ENCODE measurements at regions not wholly inside any gene's neighbourhood (a gene's known extent, or its start where the extent isn't known, plus 50 kb on each side); places are given as distances from the start of the nearest gene placed in this dataset.

GRCh38 chr1:8077120-8077573 lies 51.0 kb upstream of the ERRFI1 start:
- TF ChIP-seq MXI1 (conservative IDR thresholded peaks at IDR 0.05; ENCODE audit: poor library complexity, severe bottlenecking) (no peak), CTCF (IDR thresholded peaks at IDR 0.05; ENCODE audit: poor library complexity, severe bottlenecking) (no peak), POLR2AphosphoS5 (IDR thresholded peaks at IDR 0.05) (no peak), EP300 (conservative IDR thresholded peaks at IDR 0.05; ENCODE audit: poor library complexity, severe bottlenecking) (no peak), EZH2 (IDR thresholded peaks at IDR 0.05; ENCODE audit: borderline replicate concordance, insufficient read depth, low read length, poor library complexity, severe bottlenecking) (no peak), SMC3 (conservative IDR thresholded peaks at IDR 0.05; ENCODE audit: poor library complexity) (no peak), REST (IDR thresholded peaks at IDR 0.05; ENCODE audit: borderline replicate concordance) (no peak), TAF1 (IDR thresholded peaks at IDR 0.05; ENCODE audit: low read depth) (no peak), RAD21 (conservative IDR thresholded peaks at IDR 0.05) (no peak)
- no peaks in the 10 kb centered on the region for H4K20me1 ChIP-seq (ENCODE audit: insufficient read depth)
- H3K27ac ChIP-seq (ENCODE audit: low read length) = no peak overlapping the region
- H3K9ac ChIP-seq (ENCODE audit: low read length) = no peak overlapping the region
- H3K27me3 ChIP-seq (ENCODE audit: insufficient read depth, low read depth, low read length) = no peaks in the 10 kb centered on the region
- H2AFZ ChIP-seq (ENCODE audit: low read depth, low read length) = no peak overlapping the region
- no peaks in the 10 kb centered on the region for H3K9me3 ChIP-seq (ENCODE audit: low read length)
- no peak overlapping the region for H3K4me3 ChIP-seq (ENCODE audit: low read length)
- H3K4me2 ChIP-seq (ENCODE audit: low read length) = no peak overlapping the region
- no peaks in the 10 kb centered on the region for H3K36me3 ChIP-seq (ENCODE audit: insufficient read depth, low read length)
- no peaks in the 10 kb centered on the region for H3K9me2 ChIP-seq (ENCODE audit: insufficient read depth, low read length)
- H3F3A ChIP-seq (ENCODE audit: insufficient read depth, low read length, poor library complexity, severe bottlenecking) = no peaks in the 10 kb centered on the region
- no peaks in the 10 kb centered on the region for H3K79me2 ChIP-seq (replicated peaks; ENCODE audit: insufficient read depth, low read length)

- H3F3A ChIP-seq (ENCODE audit: insufficient read depth, low read length, poor library complexity, severe bottlenecking) = no peaks in the 10 kb centered on the region
- TF ChIP-seq EZH2 (IDR thresholded peaks at IDR 0.05; ENCODE audit: borderline replicate concordance, insufficient read depth, low read length, poor library complexity, severe bottlenecking) (no peak), SMC3 (conservative IDR thresholded peaks at IDR 0.05; ENCODE audit: poor library complexity) (no peak), CTCF (IDR thresholded peaks at IDR 0.05; ENCODE audit: poor library complexity, severe bottlenecking) (no peak), POLR2AphosphoS5 (IDR thresholded peaks at IDR 0.05) (no peak), EP300 (conservative IDR thresholded peaks at IDR 0.05; ENCODE audit: poor library complexity, severe bottlenecking) (no peak), REST (IDR thresholded peaks at IDR 0.05; ENCODE audit: borderline replicate concordance) (no peak), TAF1 (IDR thresholded peaks at IDR 0.05; ENCODE audit: low read depth) (no peak), RAD21 (conservative IDR thresholded peaks at IDR 0.05) (no peak), MXI1 (conservative IDR thresholded peaks at IDR 0.05; ENCODE audit: poor library complexity, severe bottlenecking) (no peak)
- no peak overlapping the region for H3K4me3 ChIP-seq (ENCODE audit: low read length)
- no peaks in the 10 kb centered on the region for H4K20me1 ChIP-seq (ENCODE audit: insufficient read depth)
- no peaks in the 10 kb centered on the region for H3K79me2 ChIP-seq (replicated peaks; ENCODE audit: insufficient read depth, low read length)
- H3K9me2 ChIP-seq (ENCODE audit: insufficient read depth, low read length) = no peaks in the 10 kb centered on the region
- H3K9ac ChIP-seq (ENCODE audit: low read length) = no peak overlapping the region
- no peak overlapping the region for H3K4me2 ChIP-seq (ENCODE audit: low read length)
- H3K9me3 ChIP-seq (ENCODE audit: low read length) = no peaks in the 10 kb centered on the region
- H3K27ac ChIP-seq (ENCODE audit: low read length) = no peak overlapping the region
- H3K36me3 ChIP-seq (ENCODE audit: insufficient read depth, low read length) = no peaks in the 10 kb centered on the region
- no peak overlapping the region for H2AFZ ChIP-seq (ENCODE audit: low read depth, low read length)
- H3K27me3 ChIP-seq (ENCODE audit: insufficient read depth, low read depth, low read length) = no peaks in the 10 kb centered on the region
Observed at GRCh38 chr1:8076176-8076575, 50.1 kb upstream of the ERRFI1 start.
